H1 (cell line): ENCODE measurements at regions not wholly inside any gene's neighbourhood (a gene's known extent, or its start where the extent isn't known, plus 50 kb on each side); places are given as distances from the start of the nearest gene placed in this dataset.

Experiments used
- CTCF ChIA-PET: fragments of 300-600 bp; sonication (Branson Sonifier 250); formaldehyde crosslinking; loops from one replicate; lab custom pipeline; 2021; ENCODE audit not compliant: partially characterized antibody; lab: Charles Lee
- POLR2A ChIA-PET: fragments of 300-600 bp; sonication (Branson Sonifier 250); formaldehyde crosslinking; loops from one replicate; lab custom pipeline; 2021; ENCODE audit warnings: inconsistent platforms; ENCODE audit not compliant: partially characterized antibody; lab: Charles Lee
- DNase-seq, 2 experiments: peaks; one replicate each; pipeline versions ENCODE4 v3.0.0 to v3.0.0-alpha.2; 2010 to 2022; ENCODE audit warnings: low spot score in 2 of 2, low read depth in 1 of 2, mixed read lengths in 1 of 2
- FAIRE-seq: peaks from 2 replicates; lab custom pipeline; 2011; peaks lifted over from hg19 to GRCh38; lab: Jason Lieb, UNC
- H2AFZ ChIP-seq: 2 replicates; pipeline ENCODE4 v1.8.1; 2012; ENCODE audit warnings: low read length, inconsistent platforms
- H2AK5ac ChIP-seq: 2 replicates; pipeline ENCODE4 v1.6.1; 2013; ENCODE audit warnings: low read depth, low read length
- H2BK120ac ChIP-seq: replicated peaks from 2 replicates; pipeline ENCODE3; 2013; ENCODE audit warnings: low read depth, low read length, inconsistent platforms
- H2BK12ac ChIP-seq: 2 replicates; pipeline ENCODE4 v1.6.1; 2013; ENCODE audit warnings: low read depth, low read length
- H2BK15ac ChIP-seq: 2 replicates; pipeline ENCODE4 v1.6.1; 2013; ENCODE audit warnings: low read length
- H2BK20ac ChIP-seq: 2 replicates; pipeline ENCODE4 v1.6.1; 2013; ENCODE audit warnings: low read length
- H2BK5ac ChIP-seq: 2 replicates; pipeline ENCODE4 v1.6.1; 2013; ENCODE audit warnings: low read depth, low read length
- H3K14ac ChIP-seq: 2 replicates; pipeline ENCODE4 v1.6.1; 2013; ENCODE audit warnings: inconsistent platforms; ENCODE audit not compliant: insufficient read length
- H3K18ac ChIP-seq: 2 replicates; pipeline ENCODE4 v1.6.1; 2013; ENCODE audit warnings: low read length; ENCODE audit errors: extremely low read depth
- H3K23ac ChIP-seq: 2 replicates; pipeline ENCODE4 v1.6.1; 2013; ENCODE audit warnings: inconsistent platforms; ENCODE audit not compliant: insufficient read length
- H3K23me2 ChIP-seq: 2 replicates; pipeline ENCODE4 v1.6.1; 2013; ENCODE audit warnings: low read depth, low read length
- H3K27ac ChIP-seq: 2 replicates; pipeline ENCODE4 v1.6.1; 2011; ENCODE audit warnings: low read depth, low read length, inconsistent platforms
- H3K27me3 ChIP-seq, 4 experiments: replicated peaks in 1 of 4; 1 replicate in 1 of 4; 2 replicates in 3 of 4; pipeline versions ENCODE4 v1.6.1 to v1.8.1; 2011 to 2013; ENCODE audit warnings: low read length in 3 of 4, mild to moderate bottlenecking in 3 of 4, inconsistent platforms in 2 of 4, mixed read lengths in 2 of 4, moderate library complexity in 1 of 4; ENCODE audit not compliant: control insufficient read depth in 3 of 4, insufficient read depth in 3 of 4; ENCODE audit errors: extremely low read depth in 1 of 4
- H3K36me3 ChIP-seq, 4 experiments: 2 replicates each; pipeline versions ENCODE4 v1.6.1 to v1.8.1; 2011 to 2013; ENCODE audit warnings: mild to moderate bottlenecking in 4 of 4, low read length in 3 of 4, moderate library complexity in 2 of 4, control low read depth in 1 of 4, inconsistent platforms in 1 of 4; ENCODE audit not compliant: insufficient read depth in 4 of 4, control insufficient read depth in 2 of 4
- H3K4ac ChIP-seq: replicated peaks from 2 replicates; pipeline ENCODE3; 2013; ENCODE audit warnings: low read length, low read depth, mixed read lengths, inconsistent platforms; ENCODE audit not compliant: insufficient read length
- H3K4me1 ChIP-seq, 4 experiments: replicated peaks in 1 of 4; 1 replicate in 1 of 4; 2 replicates in 3 of 4; pipeline versions ENCODE4 v1.6.1 to v1.8.1; 2011 to 2013; ENCODE audit warnings: low read length in 3 of 4, inconsistent platforms in 2 of 4, mixed read lengths in 1 of 4; ENCODE audit not compliant: insufficient read depth in 4 of 4, control insufficient read depth in 3 of 4
- H3K4me2 ChIP-seq, 2 experiments: 2 replicates each; pipeline versions ENCODE4 v1.6.1 to v1.8.1; 2011 to 2013; ENCODE audit warnings: low read depth in 2 of 2, low read length in 2 of 2, control low read depth in 1 of 2, inconsistent platforms in 1 of 2, mild to moderate bottlenecking in 1 of 2; ENCODE audit not compliant: insufficient read depth in 1 of 2
- H3K4me3 ChIP-seq, 4 experiments: fragments of 200-600, 300-600 bp in 1 of 4; sonication (generic), shearing (Covaris generic), sonication (Bioruptor Twin) in 1 of 4; 2 replicates each; pipeline versions ENCODE4 v1.5.1 to v1.8.1; 2011 to 2016; ENCODE audit warnings: low read length in 4 of 4, low read depth in 3 of 4, control low read depth in 2 of 4, inconsistent platforms in 2 of 4, mild to moderate bottlenecking in 2 of 4, mixed read lengths in 1 of 4, moderate library complexity in 1 of 4; ENCODE audit not compliant: insufficient read depth in 2 of 4; ENCODE audit errors: extremely low read depth in 1 of 4
- H3K56ac ChIP-seq: replicated peaks from 2 replicates; pipeline ENCODE3; 2013; ENCODE audit warnings: low read depth, mild to moderate bottlenecking, mixed read lengths, low read length, inconsistent platforms; ENCODE audit not compliant: insufficient read length
- H3K79me1 ChIP-seq: 2 replicates; pipeline ENCODE4 v1.6.1; 2013; ENCODE audit warnings: low read depth, low read length, control low read depth
- H3K79me2 ChIP-seq, 2 experiments: 2 replicates each; pipeline versions ENCODE4 v1.6.1 to v1.8.1; 2012 to 2013; ENCODE audit warnings: low read length in 2 of 2, mild to moderate bottlenecking in 2 of 2, inconsistent platforms in 1 of 2; ENCODE audit not compliant: insufficient read depth in 2 of 2, control insufficient read depth in 1 of 2
- H3K9ac ChIP-seq, 4 experiments: replicated peaks in 1 of 4; 1 replicate in 1 of 4; 2 replicates in 3 of 4; pipeline versions ENCODE4 v1.6.1 to v1.8.1; 2011 to 2013; ENCODE audit warnings: low read depth in 3 of 4, low read length in 3 of 4, control low read depth in 2 of 4, mild to moderate bottlenecking in 2 of 4, moderate library complexity in 2 of 4, inconsistent platforms in 1 of 4; ENCODE audit errors: extremely low read depth in 1 of 4
- H3K9me3 ChIP-seq, 2 experiments: 2 replicates each; pipeline versions ENCODE4 v1.6.1 to v1.8.1; 2012 to 2013; ENCODE audit warnings: mild to moderate bottlenecking in 2 of 2, moderate library complexity in 2 of 2, control low read depth in 1 of 2, inconsistent platforms in 1 of 2, low read depth in 1 of 2, low read length in 1 of 2, mixed read lengths in 1 of 2; ENCODE audit not compliant: insufficient read depth in 2 of 2
- H4K20me1 ChIP-seq, 2 experiments: replicated peaks in 1 of 2; 2 replicates each; pipeline versions ENCODE3 to v1.8.1; 2011 to 2013; ENCODE audit warnings: inconsistent platforms in 2 of 2, low read length in 2 of 2, mild to moderate bottlenecking in 1 of 2; ENCODE audit not compliant: insufficient read depth in 2 of 2, control insufficient read depth in 1 of 2
- H4K5ac ChIP-seq: 2 replicates; pipeline ENCODE4 v1.6.1; 2013; ENCODE audit warnings: low read length, low read depth, mixed read lengths, inconsistent platforms; ENCODE audit not compliant: insufficient read length
- H4K8ac ChIP-seq: 2 replicates; pipeline ENCODE4 v1.8.0; 2013; ENCODE audit warnings: mild to moderate bottlenecking, moderate library complexity, low read length, inconsistent platforms; ENCODE audit not compliant: insufficient read depth; ENCODE audit errors: extremely low read depth
- H4K91ac ChIP-seq: replicated peaks from 2 replicates; pipeline ENCODE3; 2013; ENCODE audit warnings: low read length, mixed read lengths, inconsistent platforms; ENCODE audit not compliant: insufficient read length
- CBX5 ChIP-seq: fragments of 300-800, 300-1000 bp; sonication (generic); IDR thresholded peaks from 2 replicates; pipeline ENCODE4 v1.7.1; 2016; ENCODE audit warnings: antibody characterized with exemption, low read length, low read depth
- POLR2A ChIP-seq, 2 experiments: IDR thresholded peaks; 1 replicate in 1 of 2; 2 replicates in 1 of 2; pipeline ENCODE4 v1.6.1; 2011; ENCODE audit warnings: low read depth in 2 of 2, low read length in 2 of 2, mild to moderate bottlenecking in 2 of 2; ENCODE audit errors: control extremely low read depth in 1 of 2
- WGBS, 2 experiments: shearing (Covaris generic) in 1 of 2; methylation state at CpG; one replicate each; pipeline versions ENCODE4 v1.1.6 to v1.1.7; 2013 to 2015; ENCODE audit warnings: low lambda C conversion rate in 2 of 2, mixed read lengths in 2 of 2, inconsistent platforms in 1 of 2, low coverage in 1 of 2, missing lambda C conversion rate in 1 of 2; ENCODE audit not compliant: insufficient replicate concordance in 2 of 2, insufficient coverage in 1 of 2, insufficient read length in 1 of 2; ENCODE audit errors: extremely low coverage in 1 of 2, missing lambda C conversion rate in 1 of 2; 5-methylcytosine and 5-hydroxymethylcytosine counted together

DNA sequence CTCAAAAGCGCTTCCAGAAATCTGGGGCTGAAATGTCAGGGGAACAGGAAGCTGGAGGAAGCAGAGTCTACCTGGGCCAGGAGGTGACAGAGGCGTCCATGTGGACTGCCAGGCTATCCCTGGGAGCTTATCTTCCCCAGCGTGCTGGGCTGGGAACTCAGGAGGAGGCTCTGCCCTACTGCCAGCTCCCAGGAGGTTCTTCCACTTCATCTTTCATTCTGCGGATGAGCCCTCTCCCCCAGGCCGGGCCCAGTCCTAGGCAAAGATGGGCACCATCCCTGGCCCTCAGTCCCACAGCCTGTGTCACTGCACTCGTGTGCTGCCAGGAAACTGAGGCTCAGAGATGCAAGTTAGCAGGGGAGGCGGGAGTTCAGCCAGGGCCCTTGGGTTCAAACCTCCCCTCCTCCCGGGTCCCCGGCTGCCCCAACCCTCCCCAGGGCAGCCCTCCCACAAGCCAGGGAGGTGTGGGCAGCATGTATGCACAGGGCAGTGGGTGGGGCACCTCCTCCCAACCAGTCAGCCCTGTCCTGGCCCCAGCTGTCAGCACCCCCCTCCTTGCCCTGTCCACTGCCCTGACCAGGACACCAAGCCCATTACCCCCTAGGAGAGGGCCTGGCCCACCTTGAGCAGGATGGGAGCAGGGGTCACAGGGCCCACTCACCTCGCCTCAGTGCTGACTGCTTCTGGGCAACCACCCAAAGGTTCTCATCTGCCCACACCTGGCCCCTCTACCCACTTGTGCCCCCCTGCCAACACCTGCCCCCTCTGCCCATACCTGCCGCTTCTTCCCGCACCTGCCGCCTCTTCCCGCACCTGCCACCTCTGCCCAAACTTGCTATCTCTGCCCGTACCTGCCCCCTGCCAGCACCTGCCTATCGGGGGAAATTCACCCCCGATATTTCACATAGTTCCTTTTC is 226.0 kb downstream of the NPHP4 start:
- Histone ChIP-seq H3K4me1 (peaks cover 8 to 25% (median 19%) of the 10 kb centered on the region in 4 experiments), H3K27me3 (peaks cover 0 to 3% (median 0%) of the 10 kb centered on the region in 4 experiments; a peak in 3 of 7 replicates), H3K56ac (no peak overlapping the region), H3K79me1 (no peaks in the 10 kb centered on the region), H2BK120ac (peak overlapping the region; percentile 84), H3K27ac (peak overlapping the region; percentile 51; the same call in 1 of the 2 replicates), H4K5ac (peak overlapping the region; percentile 30), H2BK20ac (peak overlapping the region; percentile 90; the same call in 1 of the 2 replicates), H3K9me3 (no peaks in the 10 kb centered on the region), H3K36me3 (no peaks in the 10 kb centered on the region), H2BK15ac (no peak overlapping the region), H4K20me1 (no peaks in the 10 kb centered on the region), H3K23me2 (no peaks in the 10 kb centered on the region), H2BK12ac (peak overlapping the region; percentile 100), H3K4ac (peak overlapping the region; percentile 98), H3K79me2 (no peaks in the 10 kb centered on the region), H4K8ac (peak overlapping the region; percentile 69; the same call in 1 of the 2 replicates), H3K4me3 (peak overlapping the region in 1 of 4 experiments; percentile 33; a peak in 1 of 8 replicates), H3K9ac (no peak overlapping the region), H3K14ac (peak overlapping the region; percentile 37), H2AK5ac (peak overlapping the region; percentile 77), H4K91ac (peak overlapping the region; percentile 98), H3K18ac (peak overlapping the region; percentile 83), H3K4me2 (peak overlapping the region; percentile 12 to 50; a peak in 2 of 4 replicates), H2BK5ac (peak overlapping the region; percentile 96), H2AFZ (no peak overlapping the region), H3K23ac (no peak overlapping the region)
- WGBS, 2 experiments: 56% methylated on average over 15 of the region's 17 CpGs; no CpG with 5 or more reads in 1 of the 2 experiments
- CTCF ChIA-PET: interaction anchor here (0.7 to 2.6 kb wide), 5 partner anchors 11 to 359 kb away, joined by 3 to 12 read pairs (median 6); no protein-coding TSS in a partner anchor
- POLR2A ChIA-PET: interaction anchor here (0.8 to 1.5 kb wide), 4 partner anchors 8 to 49 kb away, joined by 3 to 5 read pairs (median 4); no protein-coding TSS in a partner anchor
- FAIRE-seq (no peak), DNase-seq (no peak)
- TF ChIP-seq POLR2A (IDR thresholded peaks at IDR 0.05; ENCODE audit: control extremely low read depth in 1 of 2, low read depth in 2 of 2, low read length in 2 of 2) (0 out of 3 replicates have a peak, but pooled peaks of 1 of the 2 experiments have one; percentile 31), CBX5 (no peak)
